ENCODE measurements at regions not wholly inside any gene's neighbourhood (a gene's known extent, or its start where the extent isn't known, plus 50 kb on each side); places are given as distances from the start of the nearest gene placed in this dataset.
"Not testable (repeated sequence)": the region's sequence is repeated elsewhere in the genome, so short reads cannot be mapped to it uniquely, and the experiment has no call there.

GRCh38 chr13:22757530-22758120, 423.2 kb upstream of the SGCG start:
- DNase-seq (ENCODE audit: low read depth): no peak

DNA sequence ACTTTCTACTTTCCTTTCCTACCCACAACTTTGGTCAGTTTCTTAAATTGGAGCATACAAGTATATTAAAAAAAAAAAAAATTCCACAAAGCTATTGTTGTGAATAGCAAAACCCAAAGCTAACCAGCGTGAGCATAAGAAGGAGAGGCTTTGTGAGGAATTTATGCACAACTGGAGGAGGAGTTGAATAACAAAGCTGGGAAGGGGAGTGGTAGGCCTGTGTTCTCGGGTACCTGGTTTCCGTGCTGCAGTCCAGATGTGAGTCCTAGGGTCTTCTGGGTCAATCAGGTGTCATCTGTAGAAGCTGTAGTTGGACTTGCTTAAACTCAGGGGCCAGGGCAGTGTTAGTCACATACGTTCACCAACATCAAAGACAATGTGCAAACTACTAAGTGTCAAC, 422.5 kb upstream of the SGCG start:
- DNase-seq (ENCODE audit: low read depth): no peak

- DNase-seq (ENCODE audit: low read depth): no peak
Measured at GRCh38 chr13:22761709-22762108, 419.1 kb upstream of the SGCG start.

GRCh38 chr13:22765547-22765946, 415.2 kb upstream of the SGCG start:
- no peak for DNase-seq (ENCODE audit: low read depth)

DNA sequence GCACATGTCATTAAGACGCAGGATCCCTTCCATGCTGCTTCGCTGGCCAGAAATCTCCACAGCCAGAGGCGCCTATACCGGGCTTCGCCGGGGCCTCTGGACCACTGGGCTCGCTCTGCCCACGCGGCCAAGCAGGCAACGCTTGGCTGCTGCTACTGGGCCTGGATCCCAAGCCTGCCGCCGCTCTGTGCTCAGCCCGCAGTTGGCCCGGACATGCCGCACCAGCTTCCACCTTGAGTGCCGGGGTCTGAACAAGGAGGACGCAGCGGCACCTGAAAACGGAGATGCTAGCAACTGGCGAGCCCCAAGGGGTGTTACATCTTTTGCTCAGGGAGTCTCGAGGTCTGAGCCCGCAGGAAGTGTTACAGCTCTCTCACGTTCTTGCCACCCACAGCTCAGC, 409.9 kb upstream of the SGCG start:
- no peak for DNase-seq (ENCODE audit: low read depth)

GRCh38 chr13:22773465-22773864, 407.3 kb upstream of the SGCG start:
- DNase-seq (ENCODE audit: low read depth): no peak

DNA sequence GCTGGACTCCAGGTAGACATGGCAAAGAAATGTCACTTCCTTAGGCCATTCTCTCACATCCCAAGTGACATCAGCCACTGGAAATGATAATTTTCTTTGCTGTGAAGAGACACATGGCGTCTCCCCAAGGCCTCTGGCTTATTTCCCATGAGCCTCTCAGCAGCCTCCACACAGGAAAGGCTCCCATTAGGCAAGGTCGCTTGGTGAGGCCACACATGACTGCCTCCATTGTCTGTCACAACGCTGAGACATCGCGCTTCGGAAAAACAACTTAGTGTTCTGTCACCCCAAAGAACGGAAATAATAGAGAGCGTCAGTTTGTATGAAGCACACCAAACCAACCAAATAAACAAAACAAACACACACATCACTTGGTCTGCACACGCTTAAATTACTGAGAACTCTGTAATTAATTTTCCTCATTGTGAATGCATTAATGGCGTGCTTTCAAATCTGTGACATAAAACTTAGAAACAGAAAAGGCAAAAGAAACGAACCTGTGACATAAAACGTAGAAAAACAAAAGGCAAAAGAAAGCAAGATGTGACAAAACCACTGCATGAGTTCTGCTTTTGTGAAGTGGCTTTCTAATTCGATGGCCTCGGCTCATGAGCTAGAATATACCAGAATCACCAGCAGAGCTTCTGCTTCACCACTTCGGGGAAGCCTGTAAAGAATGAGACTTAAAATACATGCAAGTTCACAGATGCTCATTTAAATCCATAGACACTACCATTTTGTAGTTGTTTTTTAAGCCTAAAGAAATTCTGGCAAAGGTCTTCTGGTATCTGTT, 404.2 kb upstream of the SGCG start:
- DNase-seq (ENCODE audit: low read depth): no peak

DNA sequence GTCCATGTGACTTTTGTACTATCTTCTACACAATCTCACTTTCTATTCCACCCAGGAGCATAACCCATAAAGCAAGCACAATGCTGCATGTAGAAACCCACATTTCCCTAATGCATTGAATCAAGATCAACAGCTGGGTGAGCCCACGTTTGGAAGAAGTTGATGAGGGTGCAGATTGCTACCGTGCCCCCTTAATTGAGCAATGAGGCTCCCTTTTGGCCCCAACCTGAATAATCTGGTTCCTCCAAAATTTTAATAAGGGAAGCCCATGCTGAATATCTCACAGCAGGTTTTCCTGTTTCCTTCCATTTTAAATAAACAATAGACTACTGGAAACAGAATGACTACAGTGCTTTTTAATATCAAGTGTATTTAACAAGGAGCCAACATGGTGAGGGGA, 403.6 kb upstream of the SGCG start:
- no peak for DNase-seq (ENCODE audit: low read depth)

GRCh38 chr13:22789027-22789593, 391.7 kb upstream of the SGCG start:
- DNase-seq (ENCODE audit: low read depth): no peak

DNA sequence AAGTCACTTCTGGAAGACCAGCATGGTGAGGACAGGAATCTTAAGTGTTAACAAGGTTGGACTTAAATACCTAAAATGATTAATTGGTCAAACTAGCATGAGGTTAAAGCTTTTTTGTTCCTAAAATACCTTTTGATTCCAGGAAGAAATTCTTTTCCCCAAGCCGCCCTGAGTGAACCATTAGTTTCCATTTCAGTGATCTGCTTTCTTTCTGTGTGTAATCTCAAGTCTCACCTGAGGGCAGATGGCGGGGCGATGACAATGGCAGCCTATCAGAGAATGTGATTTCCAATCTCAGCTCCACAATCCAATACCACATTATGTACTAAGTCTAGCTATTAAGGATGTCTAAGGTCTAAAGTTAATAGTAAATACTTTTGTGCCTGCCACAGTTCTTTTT, 390.9 kb upstream of the SGCG start:
- DNase-seq (ENCODE audit: low read depth): no peak

DNA sequence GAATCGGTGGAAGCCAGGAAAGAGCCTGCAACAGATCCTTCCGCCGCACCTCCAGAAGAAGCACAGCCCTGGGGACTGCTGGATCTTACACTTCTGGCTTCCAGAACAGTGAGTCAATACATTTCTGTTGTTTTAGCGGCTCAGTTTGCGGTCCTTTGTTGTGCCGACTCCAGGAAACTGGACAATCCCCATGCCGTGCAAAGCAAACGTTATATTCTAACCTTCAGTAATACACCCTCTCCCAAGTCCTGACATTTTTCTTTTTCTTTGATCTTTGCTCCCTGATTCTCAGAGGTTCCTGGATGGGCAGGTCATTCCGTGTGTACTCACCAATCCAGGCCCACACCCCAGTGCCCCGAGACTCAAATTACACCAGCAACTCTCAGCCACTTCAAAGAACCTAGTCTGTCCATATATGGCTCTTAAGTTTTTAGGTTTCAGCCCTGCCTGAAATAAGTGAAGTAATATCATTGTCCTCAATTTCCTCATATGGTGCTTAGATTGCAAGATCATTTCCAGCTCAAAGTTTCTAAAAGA, 387.1 kb upstream of the SGCG start:
- no peak for DNase-seq (ENCODE audit: low read depth)

- DNase-seq (ENCODE audit: low read depth): no peak
Measured at GRCh38 chr13:22800526-22801401, 380.0 kb upstream of the SGCG start.

GRCh38 chr13:22801402-22802003, 379.3 kb upstream of the SGCG start:
- no peak for DNase-seq (ENCODE audit: low read depth)

DNA sequence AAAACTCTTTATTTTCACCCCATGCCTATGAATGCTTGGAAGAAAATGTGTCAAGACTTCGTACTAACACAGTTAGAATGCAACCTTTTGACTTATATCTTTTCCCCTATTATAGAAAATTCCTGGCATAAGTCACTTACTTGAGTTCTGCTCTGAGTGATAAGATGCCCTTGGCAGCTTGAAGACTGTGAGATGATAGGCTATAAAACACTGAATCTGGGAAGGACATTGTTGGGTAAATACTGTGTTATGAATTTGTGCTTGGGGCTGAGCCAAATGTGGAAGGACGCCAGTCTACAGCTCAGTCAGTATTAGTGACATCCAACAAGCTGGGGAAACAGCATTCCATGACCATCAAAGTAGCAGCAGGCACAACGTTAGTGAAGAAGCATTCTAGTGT, 368.0 kb upstream of the SGCG start:
- no peak for DNase-seq (ENCODE audit: low read depth)

- not testable (repeated sequence) for DNase-seq (ENCODE audit: low read depth)
Measured at GRCh38 chr13:22813531-22814377, 367.0 kb upstream of the SGCG start.

DNA sequence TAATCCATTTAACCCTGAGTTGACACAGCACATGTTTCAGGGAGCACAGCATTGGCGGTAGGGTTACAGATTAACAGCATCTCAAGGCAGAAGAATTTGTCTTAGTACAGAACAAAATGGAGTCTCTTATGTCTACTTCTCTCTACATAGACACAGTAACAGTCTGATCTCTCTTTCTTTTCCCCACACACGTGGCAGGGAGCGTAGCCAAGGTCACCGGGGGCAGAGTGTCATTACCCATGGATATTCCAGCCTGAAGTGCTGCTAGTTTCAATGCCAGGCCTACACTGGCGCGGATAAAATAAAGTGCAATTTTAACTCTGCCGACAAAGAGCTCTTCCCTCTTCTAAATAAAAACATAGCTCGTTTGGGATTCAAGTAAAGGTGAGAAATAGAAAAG, 366.3 kb upstream of the SGCG start:
- not testable (repeated sequence) for DNase-seq (ENCODE audit: low read depth)

DNA sequence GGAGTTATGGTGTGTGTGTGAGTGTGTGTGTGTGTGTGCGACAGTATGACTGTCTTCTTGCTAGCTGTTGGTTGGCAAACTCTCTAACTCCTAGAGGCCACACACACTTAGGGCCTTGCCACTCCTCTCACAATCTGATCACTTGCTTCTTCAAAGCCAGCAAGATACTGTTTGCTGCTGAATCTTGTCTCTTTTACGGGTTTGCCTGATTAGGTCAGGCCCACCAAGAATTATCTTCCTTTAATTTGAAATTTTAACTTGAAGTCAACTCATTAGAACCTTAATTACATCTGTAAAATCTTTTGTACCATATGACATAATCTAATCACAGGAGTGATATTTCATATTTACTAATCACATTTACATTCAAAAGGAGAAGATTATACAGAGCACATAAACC, 359.2 kb upstream of the SGCG start:
- DNase-seq (ENCODE audit: low read depth): no peak

GRCh38 chr13:22825186-22825585, 355.6 kb upstream of the SGCG start:
- DNase-seq (ENCODE audit: low read depth): no peak

DNA sequence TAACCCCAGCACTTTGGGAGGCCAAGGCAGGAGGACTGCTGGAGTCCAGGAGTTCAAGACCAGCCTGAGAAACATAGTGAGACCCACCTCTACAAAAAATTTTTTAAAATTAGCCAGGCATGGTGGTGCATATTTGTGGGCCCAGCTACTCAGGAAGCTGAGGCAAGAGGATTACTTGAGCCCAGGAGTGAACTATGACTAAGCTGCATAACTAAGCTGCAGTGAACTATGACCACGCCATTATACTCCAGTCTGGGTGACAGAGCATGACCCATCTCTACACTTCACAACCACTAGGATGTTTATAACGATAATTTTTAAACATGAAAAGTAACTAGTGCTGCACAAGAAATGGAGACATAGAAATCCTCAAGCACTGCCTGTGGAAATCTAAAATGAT, 352.7 kb upstream of the SGCG start:
- DNase-seq (ENCODE audit: low read depth): no peak

- DNase-seq (ENCODE audit: low read depth): no peak
Measured at GRCh38 chr13:22836475-22836874, 344.3 kb upstream of the SGCG start.

Measured in GM04503 (cell line).